H1 (cell line): ENCODE measurements at regions not wholly inside any gene's neighbourhood (a gene's known extent, or its start where the extent isn't known, plus 50 kb on each side); places are given as distances from the start of the nearest gene placed in this dataset.

Experiments used
- BACH1 ChIP-seq: IDR thresholded peaks from 2 replicates; pipeline ENCODE4 v1.6.1; 2012; ENCODE audit warnings: low read length, improper control_type of control experiment
- BRCA1 ChIP-seq: IDR thresholded peaks from 2 replicates; pipeline ENCODE4 v1.6.1; 2012; ENCODE audit warnings: low read depth, low read length, improper control_type of control experiment
- CTCF ChIP-seq, 3 experiments: IDR thresholded peaks; 1 replicate in 2 of 3; 2 replicates in 1 of 3; pipeline versions ENCODE4 v1.5.1 to v1.6.1; 2011; ENCODE audit warnings: low read length in 3 of 3, mild to moderate bottlenecking in 3 of 3, inconsistent platforms in 2 of 3, low read depth in 1 of 3, moderate library complexity in 1 of 3; ENCODE audit not compliant: insufficient read depth in 1 of 3; ENCODE audit errors: control extremely low read depth in 1 of 3
- EZH2 ChIP-seq: fragments of 200-600 bp; sonication (generic); IDR thresholded peaks from 2 replicates; pipeline ENCODE4 v1.7.1; 2012; ENCODE audit warnings: low read depth, mild to moderate bottlenecking, moderate library complexity, low read length, inconsistent platforms; ENCODE audit not compliant: severe bottlenecking
- FOSL1 ChIP-seq: IDR thresholded peaks from 2 replicates; pipeline ENCODE4 v1.6.1; 2011; ENCODE audit warnings: mild to moderate bottlenecking, low read depth, low read length, moderate library complexity; ENCODE audit not compliant: insufficient read depth
- KDM5A ChIP-seq: fragments of 200-600 bp; IDR thresholded peaks from 2 replicates; pipeline ENCODE4 v1.7.1; 2012; ENCODE audit warnings: mild to moderate bottlenecking, low read length, inconsistent platforms, mixed read lengths
- RAD21 ChIP-seq, 2 experiments: IDR thresholded peaks in 1 of 2; conservative IDR thresholded peaks in 1 of 2; 2 replicates each; pipeline ENCODE4 v1.6.1; 2011; ENCODE audit warnings: low read depth in 2 of 2, low read length in 2 of 2, improper control_type of control experiment in 1 of 2, inconsistent platforms in 1 of 2, mild to moderate bottlenecking in 1 of 2, moderate library complexity in 1 of 2

GRCh38 chr1:53388963-53389362 lies 61.1 kb upstream of the LRP8 start:
- no peak for TF ChIP-seq CTCF (IDR thresholded peaks at IDR 0.05; ENCODE audit: control extremely low read depth in 1 of 3, insufficient read depth in 1 of 3, low read depth in 1 of 3, low read length in 3 of 3)
- no peak for TF ChIP-seq BACH1
- TF ChIP-seq RAD21 (IDR thresholded peaks at IDR 0.05 in 1 of 2, conservative IDR thresholded peaks at IDR 0.05 in 1 of 2; ENCODE audit: low read depth in 2 of 2, low read length in 2 of 2) = no peak
- no peak for TF ChIP-seq KDM5A
- TF ChIP-seq BRCA1 = no peak
- no peak for TF ChIP-seq FOSL1
- TF ChIP-seq EZH2 = no peak
